Right lung (tissue), 2 donors: ENCODE measurements at regions not wholly inside any gene's neighbourhood (a gene's known extent, or its start where the extent isn't known, plus 50 kb on each side); places are given as distances from the start of the nearest gene placed in this dataset.

Experiments
- DNase-seq, 2 donors: peaks; one replicate each; pipeline ENCODE4 v3.0.0-alpha.2; 2013

GRCh38 chr1:94707321-94708298, 112.5 kb upstream of the SLC44A3 start:
- DNase-seq, result no peak

- DNase-seq, result no peak
These were observed 117.7 kb upstream of the SLC44A3 start for GRCh38 chr1:94702442-94702815.

- no peak for DNase-seq
These were observed 118.2 kb upstream of the SLC44A3 start for GRCh38 chr1:94701796-94702441.

GRCh38 chr1:94698759-94699502, 121.2 kb upstream of the SLC44A3 start:
- DNase-seq, result no peak

GRCh38 chr1:94698356-94698755, 121.8 kb upstream of the SLC44A3 start:
- no peak for DNase-seq

GRCh38 chr1:94697839-94698238, 122.3 kb upstream of the SLC44A3 start:
- no peak for DNase-seq

- DNase-seq, result no peak
These were observed 125.8 kb upstream of the SLC44A3 start for GRCh38 chr1:94694226-94694915.

GRCh38 chr1:94693435-94693834, 126.7 kb upstream of the SLC44A3 start:
- no peak for DNase-seq

GRCh38 chr1:94693029-94693428, 127.1 kb upstream of the SLC44A3 start:
- no peak for DNase-seq

- no peak for DNase-seq
These were observed 131.5 kb upstream of the SLC44A3 start for GRCh38 chr1:94688646-94689045.

- DNase-seq, result no peak
These were observed 133.3 kb upstream of the SLC44A3 start for GRCh38 chr1:94686882-94687281.

- no peak for DNase-seq
These were observed 135.4 kb upstream of the SLC44A3 start for GRCh38 chr1:94684690-94685250.

- no peak for DNase-seq
These were observed 136.3 kb upstream of the SLC44A3 start for GRCh38 chr1:94683886-94684285.

- DNase-seq, result no peak
These were observed 138.4 kb upstream of the F3 start for GRCh38 chr1:94680039-94680377.

- no peak for DNase-seq
These were observed 137.9 kb upstream of the F3 start for GRCh38 chr1:94679332-94680038.

- DNase-seq, result no peak
These were observed 136.8 kb upstream of the F3 start for GRCh38 chr1:94678202-94678848.

GRCh38 chr1:94677714-94678113, 136.2 kb upstream of the F3 start:
- DNase-seq, result no peak

GRCh38 chr1:94677087-94677486, 135.5 kb upstream of the F3 start:
- DNase-seq, result no peak

GRCh38 chr1:94676686-94677085, 135.1 kb upstream of the F3 start:
- DNase-seq, result no peak

- no peak for DNase-seq
These were observed 133.8 kb upstream of the F3 start for GRCh38 chr1:94675373-94675772.
